ENCODE measurements at regions not wholly inside any gene's neighbourhood (a gene's known extent, or its start where the extent isn't known, plus 50 kb on each side); places are given as distances from the start of the nearest gene placed in this dataset.
"Not testable (repeated sequence)": the region's sequence is repeated elsewhere in the genome, so short reads cannot be mapped to it uniquely, and the experiment has no call there.

- DNase-seq (ENCODE audit: low read depth) = no peak
Measured at GRCh38 chr18:10085416-10085815, 171.6 kb downstream of the VAPA start.

GRCh38 chr18:10085876-10086275 lies 172.1 kb downstream of the VAPA start:
- DNase-seq (ENCODE audit: low read depth) = no peak

GRCh38 chr18:10086458-10087210 lies 172.8 kb downstream of the VAPA start:
- DNase-seq (ENCODE audit: low read depth) = no peak

- no peak for DNase-seq (ENCODE audit: low read depth)
Measured at GRCh38 chr18:10088734-10089133, 174.9 kb downstream of the VAPA start.

- no peak for DNase-seq (ENCODE audit: low read depth)
Measured at GRCh38 chr18:10089881-10090280, 176.1 kb downstream of the VAPA start.

- DNase-seq (ENCODE audit: low read depth) = no peak
Measured at GRCh38 chr18:10090668-10091067, 176.9 kb downstream of the VAPA start.

GRCh38 chr18:10093445-10093844 lies 179.6 kb downstream of the VAPA start:
- DNase-seq (ENCODE audit: low read depth) = no peak

- DNase-seq (ENCODE audit: low read depth) = no peak
Measured at GRCh38 chr18:10094154-10094553, 180.3 kb downstream of the VAPA start.

GRCh38 chr18:10094655-10095054 lies 180.8 kb downstream of the VAPA start:
- no peak for DNase-seq (ENCODE audit: low read depth)

- DNase-seq (ENCODE audit: low read depth) = no peak
Measured at GRCh38 chr18:10095356-10095755, 181.5 kb downstream of the VAPA start.

- no peak for DNase-seq (ENCODE audit: low read depth)
Measured at GRCh38 chr18:10099539-10100140, 185.8 kb downstream of the VAPA start.

GRCh38 chr18:10100196-10100595 lies 186.4 kb downstream of the VAPA start:
- DNase-seq (ENCODE audit: low read depth) = no peak

GRCh38 chr18:10100941-10101701 lies 187.3 kb downstream of the VAPA start:
- DNase-seq (ENCODE audit: low read depth) = no peak

- DNase-seq (ENCODE audit: low read depth) = no peak
Measured at GRCh38 chr18:10101729-10102128, 187.9 kb downstream of the VAPA start.

- not testable (repeated sequence) for DNase-seq (ENCODE audit: low read depth)
Measured at GRCh38 chr18:10105118-10105517, 191.3 kb downstream of the VAPA start.

GRCh38 chr18:10111191-10111590 lies 197.4 kb downstream of the VAPA start:
- DNase-seq (ENCODE audit: low read depth) = no peak

- DNase-seq (ENCODE audit: low read depth) = no peak
Measured at GRCh38 chr18:10111944-10112343, 198.1 kb downstream of the VAPA start.

- no peak for DNase-seq (ENCODE audit: low read depth)
Measured at GRCh38 chr18:10113121-10114022, 199.6 kb downstream of the VAPA start.

GRCh38 chr18:10114717-10115463 lies 201.1 kb downstream of the VAPA start:
- no peak for DNase-seq (ENCODE audit: low read depth)

- DNase-seq (ENCODE audit: low read depth) = no peak
Measured at GRCh38 chr18:10116574-10116973, 202.8 kb downstream of the VAPA start.

GRCh38 chr18:10119528-10119927 lies 205.7 kb downstream of the VAPA start:
- DNase-seq (ENCODE audit: low read depth) = no peak
